GM19455 (cell line): ENCODE measurements at regions not wholly inside any gene's neighbourhood (a gene's known extent, or its start where the extent isn't known, plus 50 kb on each side); places are given as distances from the start of the nearest gene placed in this dataset.
"Not testable (repeated sequence)": the region's sequence is repeated elsewhere in the genome, so short reads cannot be mapped to it uniquely, and the experiment has no call there.

Experiments
- ATAC-seq: cut with Tn5 transposase; IDR thresholded peaks from one replicate; pipeline ENCODE4 v1.9.1; 2021; ENCODE audit not compliant: unreplicated experiment

DNA sequence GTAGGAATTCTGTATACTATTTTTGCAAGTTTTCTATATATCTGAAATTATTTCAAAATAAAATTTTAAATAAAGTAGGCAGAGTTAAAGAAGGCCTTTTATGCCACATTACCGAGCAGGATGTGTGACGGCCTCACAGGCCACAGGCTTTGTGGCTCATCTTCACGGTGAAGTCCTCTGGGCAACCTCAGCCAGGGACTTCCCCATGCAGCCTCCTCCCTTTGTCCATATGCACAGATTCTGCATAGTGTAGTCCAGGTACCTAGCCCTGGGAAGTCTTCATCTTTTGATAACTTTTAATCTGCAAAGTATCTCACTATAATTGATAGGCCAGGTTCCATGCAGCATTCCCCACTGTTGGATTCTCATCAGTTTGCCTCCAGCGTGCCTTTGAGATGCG is 62.8 kb downstream of the ARHGAP11B start:
- not testable (repeated sequence) for ATAC-seq

DNA sequence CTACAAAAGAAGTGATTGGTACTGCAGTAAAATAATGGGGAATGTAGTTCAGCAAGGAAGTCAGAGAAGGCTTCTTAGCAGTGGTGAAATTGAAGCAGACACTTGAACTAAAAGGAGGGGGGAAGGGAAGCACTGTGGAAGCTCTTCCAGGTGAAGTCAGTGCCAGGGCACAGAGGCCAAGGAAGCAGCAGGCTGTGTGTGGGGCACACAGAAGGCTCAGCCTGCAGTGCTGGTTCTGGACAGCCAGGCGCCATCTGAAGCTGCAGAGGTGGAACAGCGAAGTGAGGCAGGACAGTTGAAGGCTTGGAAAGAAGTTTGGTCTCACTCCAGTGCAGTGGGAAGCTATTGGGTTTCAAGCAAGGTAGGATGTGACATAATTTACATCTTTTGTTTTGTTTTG is 64.2 kb downstream of the ARHGAP11B start:
- not testable (repeated sequence) for ATAC-seq

DNA sequence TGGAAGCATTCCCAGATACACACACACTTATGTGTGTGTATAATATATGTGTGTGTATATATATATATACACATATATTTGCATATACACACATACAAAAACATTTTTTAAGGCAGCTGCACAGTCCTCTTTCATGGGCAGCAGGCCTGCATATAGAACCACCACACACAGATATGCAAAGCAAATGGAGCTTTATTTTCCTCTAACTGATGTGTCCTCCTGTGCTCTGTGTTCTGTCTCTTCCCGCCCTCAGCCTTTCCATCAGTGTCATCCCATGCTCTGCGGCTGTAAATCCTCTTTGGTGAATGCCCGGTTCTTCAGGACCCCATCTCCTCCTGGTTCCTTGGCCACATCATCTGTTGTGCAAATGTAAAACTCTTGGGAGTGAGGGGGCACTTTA is 69.9 kb downstream of the ARHGAP11B start:
- ATAC-seq: not testable (repeated sequence)

DNA sequence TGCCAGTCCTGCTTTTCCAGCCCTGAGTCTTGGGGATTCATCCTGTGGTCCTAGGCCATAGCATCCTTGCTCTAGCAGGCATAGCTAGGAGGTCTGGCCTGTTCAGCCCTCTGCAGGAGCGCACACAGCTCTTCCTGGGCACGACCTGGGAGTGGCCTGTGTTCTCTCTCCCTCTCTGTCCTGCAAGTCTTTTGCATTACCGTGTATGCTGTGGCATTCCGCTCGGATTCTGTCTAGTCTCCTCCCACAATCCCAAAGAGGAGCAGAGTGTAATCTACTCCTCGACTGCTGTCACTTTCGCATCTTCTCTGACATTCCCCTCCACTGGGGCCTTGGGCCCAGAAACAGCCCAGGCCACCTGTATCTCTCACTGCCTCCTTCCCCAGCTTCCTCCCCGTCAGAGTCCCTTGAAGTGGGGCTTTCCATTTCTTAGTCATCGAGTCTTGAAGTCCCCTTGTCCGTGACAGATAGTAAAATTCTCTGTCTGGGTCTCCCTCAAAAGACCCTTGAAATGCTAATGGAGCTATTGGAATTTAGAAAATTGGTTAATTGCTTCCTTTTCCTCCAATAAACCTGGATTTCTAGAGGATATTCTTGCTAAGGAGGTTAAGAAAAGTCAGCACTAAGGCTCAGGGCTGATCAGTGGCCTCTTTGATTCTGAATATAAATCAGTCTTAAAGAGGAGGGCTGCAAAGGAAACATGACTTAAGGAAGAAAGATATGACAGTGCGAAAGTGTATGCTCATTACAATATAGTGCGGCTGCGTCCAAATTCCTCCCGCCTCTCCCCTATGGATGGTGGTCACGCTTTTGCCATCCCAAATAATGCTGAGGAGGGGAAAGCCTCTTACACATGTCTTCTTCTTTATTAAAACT is 70.7 kb downstream of the ARHGAP11B start:
- ATAC-seq: peak; percentile 71

DNA sequence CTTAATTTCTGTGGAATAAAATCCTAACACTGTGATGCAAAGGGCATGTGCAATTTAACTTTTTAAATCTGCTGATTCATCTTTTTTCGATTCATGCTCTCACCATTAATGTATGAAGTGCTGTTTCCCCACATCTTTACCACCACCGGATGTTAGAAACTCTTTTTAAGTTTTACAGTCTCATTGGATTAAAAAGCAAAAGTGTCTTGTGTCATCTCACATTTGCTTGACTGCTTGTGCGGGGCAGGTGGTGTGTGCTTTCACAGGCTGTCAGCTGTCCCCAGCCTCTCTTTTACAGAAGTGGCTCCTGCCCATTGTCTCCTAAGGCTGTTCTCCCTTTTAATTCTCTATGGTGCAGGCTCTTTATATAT is 71.4 kb downstream of the ARHGAP11B start:
- ATAC-seq: peak; percentile 70

DNA sequence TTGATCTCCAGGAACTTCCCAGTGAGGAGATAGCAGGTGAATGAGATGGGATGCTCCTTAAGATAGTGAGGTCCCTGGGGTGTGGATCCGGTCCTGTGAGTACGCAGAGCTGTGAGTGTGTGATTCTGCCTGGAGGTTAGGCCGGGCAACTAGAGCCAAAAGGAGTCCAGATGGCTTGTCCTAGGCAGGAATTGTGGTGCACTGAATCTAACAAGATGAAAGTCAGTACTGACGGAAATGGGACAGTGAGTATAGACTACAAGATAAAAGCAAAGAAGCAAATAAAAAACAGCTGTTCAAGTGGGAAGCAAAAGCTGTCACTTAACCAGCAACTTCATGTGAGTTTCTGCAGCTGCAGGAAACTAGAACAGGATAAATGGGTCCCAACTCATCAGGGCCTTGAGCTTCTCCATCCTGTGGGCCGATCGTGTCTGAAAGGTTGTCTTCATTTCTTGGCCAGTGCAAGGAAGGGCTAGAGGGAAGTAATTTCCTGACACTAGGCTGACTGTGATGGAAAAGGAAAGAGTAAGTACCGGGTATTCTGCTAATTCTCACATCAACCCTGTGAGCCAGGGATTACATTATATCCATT is 74.2 kb downstream of the ARHGAP11B start:
- not testable (repeated sequence) for ATAC-seq

DNA sequence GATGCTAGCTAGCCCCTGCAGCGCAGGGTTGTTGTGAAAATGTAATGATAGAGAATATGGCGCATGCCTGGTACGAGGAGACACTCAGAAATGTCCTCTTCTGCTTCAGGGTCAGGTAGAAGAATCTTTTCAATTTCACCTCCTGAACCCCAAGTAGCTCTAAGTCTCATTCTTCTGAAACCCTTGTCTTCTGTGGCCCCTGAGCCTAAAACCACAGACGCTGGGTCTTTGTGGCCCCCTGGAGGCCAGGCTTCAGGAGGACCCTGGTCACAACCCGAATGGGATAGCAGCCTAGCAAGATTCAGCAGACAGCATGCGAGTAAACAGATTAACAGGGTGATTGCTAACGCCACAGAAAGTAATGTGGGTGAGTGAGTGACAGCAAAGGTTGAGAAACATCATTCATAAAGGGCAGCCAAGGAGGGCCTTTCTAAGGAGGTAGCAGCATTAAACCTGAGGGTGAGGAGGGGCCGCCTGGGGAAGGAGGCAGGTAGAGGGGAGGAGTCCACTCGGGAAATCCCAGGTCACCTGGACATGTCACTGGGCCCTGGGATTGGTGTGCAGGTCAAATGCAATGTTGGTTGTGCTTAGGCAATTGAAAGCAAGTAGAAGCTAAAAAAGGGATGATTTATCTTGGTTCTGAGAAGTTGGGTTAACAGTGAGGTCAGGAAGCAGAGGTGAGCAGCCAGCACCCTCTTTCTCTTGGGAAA is 82.2 kb downstream of the ARHGAP11B start:
- ATAC-seq: not testable (repeated sequence)

DNA sequence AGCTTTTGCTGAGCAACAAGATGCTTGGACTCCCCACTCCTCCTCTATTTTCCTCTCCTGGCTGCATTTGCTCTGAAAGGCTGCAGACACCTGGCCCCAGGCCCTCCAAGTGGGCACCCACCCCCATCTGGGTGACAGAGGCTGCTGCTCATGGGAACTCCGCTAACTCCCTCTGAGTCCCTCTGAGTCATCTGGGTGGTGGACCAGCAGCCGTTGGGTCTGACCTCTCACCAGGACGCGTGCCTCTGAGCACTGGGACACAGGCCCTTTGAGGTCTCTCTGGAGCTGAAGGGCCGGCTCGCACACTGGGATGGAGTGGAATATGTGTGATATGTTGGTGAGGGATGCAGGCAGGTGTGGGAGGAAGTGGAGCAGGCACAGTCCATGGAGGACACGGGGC is 82.9 kb downstream of the ARHGAP11B start:
- not testable (repeated sequence) for ATAC-seq

DNA sequence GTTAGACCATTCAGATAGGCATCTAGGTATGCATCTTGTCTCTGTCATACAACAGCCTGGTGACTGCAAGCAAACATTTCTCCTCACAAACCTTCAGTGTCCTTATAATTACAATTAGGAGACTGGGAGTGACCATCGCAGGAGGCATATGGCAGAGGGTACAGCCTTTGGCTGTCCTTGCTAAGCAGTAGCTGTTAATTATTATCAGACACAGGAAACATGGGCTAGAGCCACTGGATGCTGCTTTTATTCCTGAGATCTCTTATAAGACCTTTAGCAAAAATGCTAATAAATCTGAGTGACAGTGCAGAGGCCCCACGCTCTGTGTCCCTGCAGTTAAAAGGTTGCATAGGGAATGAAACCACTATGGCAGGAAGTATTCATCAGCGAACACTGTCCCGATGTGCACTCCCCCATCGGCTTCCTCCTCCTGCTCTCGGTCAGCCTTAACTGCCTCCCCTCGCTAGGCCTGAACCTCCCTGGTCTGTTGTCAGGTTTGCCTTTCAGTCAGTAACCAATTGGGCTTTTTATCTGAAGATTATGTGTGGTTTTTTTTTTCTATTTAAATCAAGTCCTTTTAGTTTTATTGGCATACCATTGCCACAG is 92.2 kb downstream of the ARHGAP11B start:
- not testable (repeated sequence) for ATAC-seq

DNA sequence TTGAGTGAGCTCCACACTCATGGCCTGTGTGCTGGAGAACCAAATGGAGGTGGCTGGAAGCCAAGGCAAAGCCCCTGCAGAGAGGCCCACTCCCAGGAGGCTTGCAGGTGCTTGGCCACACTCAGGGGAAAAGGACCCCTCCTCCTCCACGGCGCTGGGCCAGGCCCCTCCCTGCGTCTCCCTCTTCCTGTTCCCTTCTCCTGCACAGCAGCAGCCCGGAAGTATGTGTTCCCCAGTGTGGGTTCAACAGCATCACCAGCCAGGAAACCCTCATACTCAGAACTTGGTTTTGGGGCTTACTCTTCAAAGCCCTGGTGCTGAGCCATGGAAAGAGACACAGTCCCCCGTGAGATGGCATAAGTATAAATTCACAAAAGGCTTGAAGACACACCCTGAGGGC is 93.4 kb downstream of the ARHGAP11B start:
- ATAC-seq: not testable (repeated sequence)

DNA sequence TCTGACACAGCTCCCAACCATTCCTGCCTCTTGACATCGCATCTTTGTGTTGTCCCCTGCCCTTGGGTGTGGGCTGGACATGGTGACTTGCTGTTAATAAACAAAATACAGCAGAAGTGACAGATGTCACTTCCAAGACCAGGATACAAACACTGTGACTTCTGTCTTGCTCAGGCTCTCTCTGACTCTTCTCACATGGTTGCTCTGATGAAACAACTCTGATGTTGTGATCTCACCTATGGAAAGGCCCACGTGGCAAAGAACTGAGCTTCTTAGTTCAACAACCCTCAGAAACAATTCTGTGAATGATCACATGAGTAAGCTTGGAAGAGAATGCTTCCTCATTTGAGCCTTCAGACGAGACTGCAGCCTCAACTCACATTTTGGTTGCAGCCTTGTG is 94.9 kb downstream of the ARHGAP11B start:
- ATAC-seq: not testable (repeated sequence)

DNA sequence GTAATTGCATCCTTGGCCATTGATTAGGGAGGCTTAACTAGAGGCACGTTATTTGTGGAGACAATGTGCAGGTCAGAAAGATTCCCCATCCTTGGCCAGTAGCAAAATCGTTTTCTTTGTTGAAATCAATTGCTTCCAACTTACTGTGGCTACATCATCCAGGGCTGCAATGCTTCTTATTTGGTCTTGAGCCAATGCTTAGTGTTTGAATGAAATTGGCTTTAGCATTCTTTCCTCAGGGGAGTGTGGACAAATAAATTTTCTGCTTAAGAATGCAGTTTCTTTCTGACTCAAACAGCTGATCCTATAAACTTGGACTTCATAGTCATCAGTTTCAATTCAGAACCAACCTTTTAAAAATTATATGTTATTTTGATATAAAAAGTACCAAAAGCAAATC is 95.6 kb downstream of the ARHGAP11B start:
- not testable (repeated sequence) for ATAC-seq

DNA sequence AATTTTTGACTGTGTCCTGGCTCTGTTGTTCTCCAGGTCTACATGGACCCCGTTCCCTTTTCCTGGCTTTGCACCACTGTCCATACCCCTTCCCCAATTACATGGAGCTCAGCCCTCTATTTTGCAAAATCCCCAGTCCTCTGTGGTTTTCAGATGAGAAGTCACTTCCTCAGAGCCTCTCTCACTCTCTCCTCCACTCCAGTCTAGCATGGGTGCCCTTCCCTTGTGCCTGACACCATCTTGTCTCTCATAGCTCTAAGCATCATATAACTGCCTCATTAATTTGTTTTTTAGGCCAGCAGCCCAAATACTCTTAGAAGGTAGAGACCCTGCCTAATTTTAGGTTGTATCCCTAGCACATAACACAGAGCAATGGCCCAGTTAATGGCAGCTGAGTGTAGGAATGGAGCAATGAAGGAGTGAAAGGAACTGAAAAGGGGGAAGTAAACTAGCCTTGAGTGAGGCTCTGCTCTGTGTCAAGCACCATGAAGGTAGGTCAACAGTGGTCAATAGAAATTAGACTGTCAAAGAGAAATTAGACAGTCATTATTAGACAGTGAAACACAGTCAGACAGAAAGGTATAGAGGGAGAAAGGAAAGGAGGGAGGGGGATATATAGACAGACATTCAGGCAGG is 97.7 kb downstream of the ARHGAP11B start:
- not testable (repeated sequence) for ATAC-seq

DNA sequence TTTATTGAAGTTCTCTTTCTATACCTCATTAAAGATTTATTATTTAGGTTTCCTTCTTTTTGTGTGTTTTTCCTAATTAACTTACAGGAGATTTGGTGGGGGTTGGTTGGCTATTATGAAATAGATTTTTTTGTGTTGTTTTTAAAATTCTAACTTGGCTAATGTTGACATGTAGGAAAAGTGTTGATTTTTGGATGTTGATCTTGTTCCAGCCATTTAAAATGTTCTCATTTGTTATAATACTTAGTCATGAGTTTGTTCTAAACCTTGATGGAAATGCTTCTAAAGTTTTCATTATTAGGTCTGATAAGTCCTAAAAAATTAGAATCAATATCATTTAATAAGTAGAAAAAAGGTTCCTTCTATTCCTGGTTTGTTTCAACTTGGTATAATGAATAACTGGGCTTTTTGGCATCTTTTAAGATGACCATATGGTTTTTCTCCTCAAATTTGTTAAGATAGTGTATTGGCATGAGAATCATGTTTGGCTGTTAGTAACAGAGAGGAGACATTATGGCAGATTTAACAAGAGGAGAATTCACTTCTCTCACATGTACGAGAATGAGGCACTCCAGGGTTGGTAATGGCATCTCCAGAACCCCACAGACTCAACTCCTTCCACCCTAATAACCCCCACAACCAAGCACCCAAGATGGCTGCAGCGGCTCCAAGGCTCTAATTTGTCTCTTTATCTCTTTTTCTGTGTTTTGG is 104.1 kb downstream of the ARHGAP11B start:
- not testable (repeated sequence) for ATAC-seq

DNA sequence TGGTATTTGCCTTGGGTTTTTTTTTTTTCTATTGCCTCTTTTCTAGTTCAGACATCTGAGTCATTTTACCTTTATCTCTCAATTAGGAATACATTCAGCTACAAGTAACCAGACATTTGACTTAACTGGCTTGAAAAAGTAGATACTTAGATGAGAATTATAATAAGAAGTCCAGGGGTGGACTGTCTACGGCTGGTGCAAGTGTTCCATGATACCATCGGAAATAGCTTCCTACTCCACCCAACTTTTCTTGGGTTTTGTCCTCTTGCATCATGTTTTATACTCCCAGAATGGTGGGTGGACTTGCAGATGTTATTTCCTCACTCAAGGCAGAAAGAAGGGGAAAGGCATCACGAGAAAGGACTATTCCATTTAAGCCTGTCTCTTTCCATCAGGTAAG is 104.7 kb downstream of the ARHGAP11B start:
- ATAC-seq: not testable (repeated sequence)

DNA sequence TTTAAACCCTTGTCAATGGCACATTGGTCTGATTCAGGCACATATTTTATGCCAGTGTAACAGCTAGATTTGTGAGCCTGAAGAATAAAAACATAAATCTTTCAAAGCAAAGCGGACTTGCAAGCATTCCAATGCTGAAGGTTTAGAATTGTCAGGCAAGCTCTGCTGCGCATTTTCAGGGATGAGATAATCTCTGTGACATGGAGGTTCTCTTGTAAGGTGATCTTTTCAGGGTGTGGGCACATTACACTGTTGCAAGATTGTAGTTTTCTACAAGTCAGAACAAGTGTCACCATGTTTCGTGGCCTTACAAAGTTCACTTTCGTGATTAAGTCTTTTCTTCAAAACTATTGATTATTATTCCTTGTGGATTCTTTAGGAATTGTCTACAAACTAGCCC is 106.2 kb downstream of the ARHGAP11B start:
- not testable (repeated sequence) for ATAC-seq

DNA sequence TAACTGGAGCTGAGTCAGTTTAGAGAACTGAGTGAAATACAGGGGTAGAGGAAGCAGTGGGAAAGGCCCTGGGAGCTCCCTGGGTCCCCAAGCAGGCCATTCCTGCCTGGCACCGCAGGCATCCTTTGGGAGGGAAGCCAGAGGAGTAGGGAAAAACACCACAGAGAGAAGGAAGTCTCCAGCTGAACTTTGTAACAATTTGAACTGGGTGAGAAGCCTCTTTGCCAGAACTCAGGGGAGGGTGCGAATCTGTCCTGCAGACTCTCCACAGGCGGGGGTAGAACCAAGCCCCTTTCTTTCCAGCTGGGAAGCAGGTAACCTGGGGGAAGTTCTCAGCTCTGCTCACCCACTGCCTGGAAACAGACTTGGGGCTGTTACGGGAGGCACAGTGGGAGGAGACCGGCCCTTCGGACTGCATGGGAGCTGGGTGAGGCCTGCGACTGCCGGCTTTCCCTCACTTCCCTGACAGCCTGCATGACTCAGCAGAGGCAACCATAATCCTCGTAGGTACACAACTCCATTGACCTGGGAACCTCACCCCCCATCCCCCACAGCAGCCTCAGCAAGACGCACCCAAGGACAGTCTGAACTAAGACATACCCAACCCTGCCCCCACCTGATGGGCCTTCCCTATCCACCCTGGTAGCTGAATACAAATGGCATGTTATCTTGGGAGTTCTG is 110.1 kb downstream of the ARHGAP11B start:
- ATAC-seq: not testable (repeated sequence)

DNA sequence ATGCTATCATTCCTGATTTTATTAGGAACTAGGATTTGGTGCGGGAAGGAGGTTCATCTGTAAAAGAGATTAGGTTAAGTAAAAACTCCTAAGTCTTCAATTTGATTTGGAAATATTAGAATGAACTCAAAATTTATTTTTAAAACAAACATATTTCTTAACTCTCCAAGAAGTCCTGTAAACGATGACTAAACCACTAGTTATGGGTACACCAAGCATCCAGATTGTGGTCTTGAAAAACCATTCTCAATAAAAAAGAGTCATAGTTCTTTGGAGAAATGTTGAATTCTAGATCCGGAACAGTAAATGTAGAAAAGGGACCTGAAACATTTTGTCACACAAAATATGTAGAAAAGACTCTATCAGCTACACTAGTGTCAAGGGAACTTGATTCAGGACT is 116.9 kb downstream of the ARHGAP11B start:
- ATAC-seq: not testable (repeated sequence)

DNA sequence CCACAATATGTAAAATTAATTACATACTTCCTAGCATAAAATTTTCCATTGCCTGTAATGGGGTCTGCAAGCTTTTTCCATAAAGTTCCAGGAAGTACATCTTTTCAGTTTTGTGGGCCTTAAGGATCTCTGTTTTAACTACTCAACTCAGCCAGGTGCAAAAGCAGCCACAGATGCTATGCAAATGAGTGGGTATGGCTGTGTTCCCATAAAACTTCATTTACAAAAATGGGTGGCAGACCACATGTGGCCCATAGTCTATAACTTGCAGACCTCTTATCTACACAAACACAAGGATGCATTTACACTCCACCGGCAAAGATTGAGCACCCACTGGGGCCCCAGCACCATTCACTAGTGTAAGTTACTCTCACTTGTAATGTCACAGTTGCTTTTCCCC is 123.1 kb downstream of the ARHGAP11B start:
- not testable (repeated sequence) for ATAC-seq
